ENCODE measurements at regions not wholly inside any gene's neighbourhood (a gene's known extent, or its start where the extent isn't known, plus 50 kb on each side); places are given as distances from the start of the nearest gene placed in this dataset.
A peak's percentile ranks its signal among the peaks of the same experiment; 100 is the strongest.

DNA sequence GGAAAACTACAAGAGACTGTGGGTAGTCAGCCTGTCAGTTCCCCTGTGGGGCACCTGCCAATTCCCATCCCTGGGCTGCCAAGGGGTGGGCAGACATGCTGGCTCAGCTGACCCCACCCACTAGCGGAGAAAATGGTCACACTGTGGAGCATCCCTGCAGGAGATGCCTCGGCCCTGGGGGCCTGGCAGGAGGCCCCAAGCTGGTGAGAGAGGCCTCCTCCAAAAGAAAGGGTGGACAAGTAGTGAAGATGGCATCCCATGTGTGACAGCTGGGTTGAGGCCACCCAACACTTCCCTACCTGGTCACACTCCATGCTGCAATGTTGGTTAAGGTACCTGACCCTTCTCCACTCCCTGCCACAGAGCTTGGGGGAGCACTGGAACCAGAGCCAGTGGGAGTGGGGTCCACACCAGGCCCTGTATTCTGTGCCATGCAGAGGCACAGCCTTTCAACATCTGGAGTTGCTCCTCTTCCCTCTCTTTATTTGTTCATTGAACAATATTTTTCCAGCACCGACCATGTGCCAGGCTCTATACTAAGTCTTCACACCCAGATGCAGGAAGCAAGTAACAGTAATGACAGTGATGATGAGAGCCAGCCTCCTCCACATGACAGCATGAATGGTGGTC is 59.5 kb downstream of the KLHDC7A start:
- intact Hi-C loops (cut with DNase I; ENCODE audit: low total_unique reads), result no loop called here

DNA sequence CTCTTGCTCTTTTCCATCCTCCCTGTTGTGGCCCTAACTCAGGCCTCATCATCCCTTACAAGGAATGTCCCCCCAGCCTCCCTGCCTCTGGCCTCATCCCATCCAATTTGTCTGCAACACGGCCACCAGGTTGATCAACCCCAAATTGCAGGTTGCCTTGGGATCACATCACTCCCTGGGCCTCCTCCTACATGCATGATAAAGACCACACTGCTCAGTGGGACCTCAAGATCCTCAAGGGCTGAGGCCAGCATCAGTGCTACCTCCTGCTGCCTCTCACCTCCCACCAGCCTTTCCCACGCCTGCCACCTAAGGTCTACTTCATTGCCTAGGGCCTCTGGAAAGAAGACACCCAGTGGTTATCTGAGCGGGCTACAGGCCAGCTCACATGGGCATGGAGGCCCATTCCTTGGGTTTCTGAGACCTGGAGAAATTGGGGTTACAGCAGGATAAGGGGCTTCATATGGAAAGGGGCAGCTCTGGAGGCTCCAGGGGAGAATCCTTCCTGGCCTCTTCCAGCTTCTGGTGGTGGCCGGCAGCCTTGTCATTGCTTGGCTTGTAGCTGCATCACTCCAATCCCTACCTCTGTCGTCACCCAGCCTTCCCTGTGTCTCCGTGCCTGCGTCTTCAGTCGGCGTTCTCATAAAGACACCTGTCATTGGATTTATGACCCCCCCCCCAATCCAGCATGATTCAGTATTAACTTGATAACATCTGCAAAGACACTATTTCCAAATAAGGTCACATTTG is 60.5 kb downstream of the KLHDC7A start:
- no peak overlapping the region for H3K4me3 ChIP-seq (ENCODE audit: low read depth, poor library complexity, severe bottlenecking)
- TF ChIP-seq, protein P1, sequence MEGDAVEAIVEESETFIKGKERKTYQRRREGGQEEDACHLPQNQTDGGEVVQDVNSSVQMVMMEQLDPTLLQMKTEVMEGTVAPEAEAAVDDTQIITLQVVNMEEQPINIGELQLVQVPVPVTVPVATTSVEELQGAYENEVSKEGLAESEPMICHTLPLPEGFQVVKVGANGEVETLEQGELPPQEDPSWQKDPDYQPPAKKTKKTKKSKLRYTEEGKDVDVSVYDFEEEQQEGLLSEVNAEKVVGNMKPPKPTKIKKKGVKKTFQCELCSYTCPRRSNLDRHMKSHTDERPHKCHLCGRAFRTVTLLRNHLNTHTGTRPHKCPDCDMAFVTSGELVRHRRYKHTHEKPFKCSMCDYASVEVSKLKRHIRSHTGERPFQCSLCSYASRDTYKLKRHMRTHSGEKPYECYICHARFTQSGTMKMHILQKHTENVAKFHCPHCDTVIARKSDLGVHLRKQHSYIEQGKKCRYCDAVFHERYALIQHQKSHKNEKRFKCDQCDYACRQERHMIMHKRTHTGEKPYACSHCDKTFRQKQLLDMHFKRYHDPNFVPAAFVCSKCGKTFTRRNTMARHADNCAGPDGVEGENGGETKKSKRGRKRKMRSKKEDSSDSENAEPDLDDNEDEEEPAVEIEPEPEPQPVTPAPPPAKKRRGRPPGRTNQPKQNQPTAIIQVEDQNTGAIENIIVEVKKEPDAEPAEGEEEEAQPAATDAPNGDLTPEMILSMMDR (IDR thresholded peaks at IDR 0.05), result no peak
- no peak for TF ChIP-seq POLR2A (IDR thresholded peaks at IDR 0.05)
- 88 to 91% methylated on average over 9 of the region's 9 CpGs for WGBS, 2 donors
- intact Hi-C loops (cut with DNase I; ENCODE audit: low total_unique reads), result no loop called here
- peak in 1 of 2 donors; percentile 58 for DNase-seq (ENCODE audit: low spot score in 2 of 2)

More for the DNA sequence above, 59.5 kb downstream of the KLHDC7A start:
- no peak overlapping the region for H3K4me3 ChIP-seq (ENCODE audit: low read depth, poor library complexity, severe bottlenecking)
- DNase-seq (ENCODE audit: low spot score in 2 of 2), result peak in 1 of 2 donors; percentile 59
- TF ChIP-seq, protein P1 (IDR thresholded peaks at IDR 0.05), result no peak
- no peak for TF ChIP-seq POLR2A (IDR thresholded peaks at IDR 0.05)
- 65 to 69% methylated on average over 3 of the region's 3 CpGs for WGBS, 2 donors

DNA sequence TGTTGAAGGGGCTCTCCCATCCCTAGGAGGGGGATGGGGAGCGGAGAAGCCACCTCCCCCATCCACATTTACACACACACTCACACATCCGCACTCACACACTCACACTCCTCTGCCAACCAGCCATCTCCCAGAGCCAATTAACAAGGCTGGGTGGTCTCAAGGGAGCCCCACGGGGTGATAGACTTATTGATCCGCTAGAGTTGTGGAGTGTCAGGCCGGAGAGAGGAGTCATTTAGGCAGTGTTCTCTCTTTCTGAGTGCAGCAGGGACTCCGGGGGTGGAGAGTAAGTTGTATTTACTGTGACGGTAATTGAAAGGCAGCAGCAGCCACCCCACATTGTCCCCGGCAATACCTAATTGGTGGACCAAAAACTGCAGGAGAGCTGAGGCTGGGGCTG is 61.6 kb downstream of the KLHDC7A start:
- TF ChIP-seq POLR2A (IDR thresholded peaks at IDR 0.05), result no peak
- TF ChIP-seq, protein P1 (IDR thresholded peaks at IDR 0.05), result no peak
- DNase-seq (ENCODE audit: low spot score in 2 of 2), result peak in 1 of 2 donors; percentile 26
- intact Hi-C loops (cut with DNase I; ENCODE audit: low total_unique reads), result no loop called here
- H3K4me3 ChIP-seq (ENCODE audit: low read depth, poor library complexity, severe bottlenecking), result no peak overlapping the region
- 16 to 19% methylated on average over 8 of the region's 8 CpGs for WGBS, 2 donors

DNA sequence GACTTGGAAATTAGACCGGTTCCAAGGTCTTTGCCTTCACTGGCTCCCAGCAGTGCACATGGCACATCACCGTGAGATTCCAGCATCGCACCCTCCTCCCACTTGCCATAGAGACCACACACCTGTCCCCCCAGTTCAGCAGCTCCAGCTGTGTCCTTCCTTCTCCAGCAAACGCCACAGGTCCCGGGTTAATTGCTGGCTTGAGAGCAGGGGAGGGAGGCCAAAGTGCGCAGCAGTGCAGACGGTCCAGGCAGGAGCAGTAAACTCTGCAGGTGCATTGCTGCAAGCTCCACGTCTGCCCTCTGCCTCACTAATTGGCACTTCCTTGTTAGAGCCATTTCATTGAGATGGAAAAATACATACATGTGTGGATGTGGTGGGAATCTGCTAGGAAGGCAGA is 65.3 kb downstream of the KLHDC7A start:
- intact Hi-C loops (cut with DNase I; ENCODE audit: low total_unique reads), result no loop called here
- DNase-seq (ENCODE audit: low spot score in 2 of 2), result no peak
- H3K4me3 ChIP-seq (ENCODE audit: low read depth, poor library complexity, severe bottlenecking), result no peak overlapping the region
- TF ChIP-seq POLR2A (IDR thresholded peaks at IDR 0.05), result no peak
- TF ChIP-seq, protein P1 (IDR thresholded peaks at IDR 0.05), result no peak
- 20 to 29% methylated on average over 8 of the region's 8 CpGs for WGBS, 2 donors

DNA sequence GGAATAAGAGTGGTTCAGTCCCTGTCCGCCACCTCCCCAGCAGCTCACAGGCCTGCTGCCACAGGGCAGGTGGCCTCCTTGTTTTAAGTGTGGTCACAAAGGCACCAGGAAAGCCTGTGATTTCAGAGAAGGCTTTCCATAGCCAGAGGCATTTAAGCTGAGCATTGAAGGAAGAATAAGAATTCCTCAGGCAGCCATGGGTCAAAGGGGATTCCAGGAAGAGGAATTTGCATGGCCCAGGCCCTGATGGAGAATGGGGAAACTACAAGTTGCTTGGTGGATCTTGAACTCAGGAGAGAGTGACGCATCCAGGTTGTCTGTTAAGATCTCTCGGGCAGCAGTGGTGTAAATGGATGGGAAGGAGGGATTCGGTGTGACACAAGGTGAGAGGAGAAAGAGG is 66.7 kb downstream of the KLHDC7A start:
- 71 to 74% methylated on average over 3 to 4 of the region's 4 CpGs for WGBS, 2 donors
- TF ChIP-seq, protein P1 (IDR thresholded peaks at IDR 0.05), result no peak
- no peak for TF ChIP-seq POLR2A (IDR thresholded peaks at IDR 0.05)
- no peak for DNase-seq (ENCODE audit: low spot score in 2 of 2)

More for the DNA sequence above, 66.7 kb downstream of the KLHDC7A start:
- intact Hi-C loops (cut with DNase I; ENCODE audit: low total_unique reads), result no loop called here
- no peak overlapping the region for H3K4me3 ChIP-seq (ENCODE audit: low read depth, poor library complexity, severe bottlenecking)
